ENCODE measurements at regions not wholly inside any gene's neighbourhood (a gene's known extent, or its start where the extent isn't known, plus 50 kb on each side); places are given as distances from the start of the nearest gene placed in this dataset.

DNA sequence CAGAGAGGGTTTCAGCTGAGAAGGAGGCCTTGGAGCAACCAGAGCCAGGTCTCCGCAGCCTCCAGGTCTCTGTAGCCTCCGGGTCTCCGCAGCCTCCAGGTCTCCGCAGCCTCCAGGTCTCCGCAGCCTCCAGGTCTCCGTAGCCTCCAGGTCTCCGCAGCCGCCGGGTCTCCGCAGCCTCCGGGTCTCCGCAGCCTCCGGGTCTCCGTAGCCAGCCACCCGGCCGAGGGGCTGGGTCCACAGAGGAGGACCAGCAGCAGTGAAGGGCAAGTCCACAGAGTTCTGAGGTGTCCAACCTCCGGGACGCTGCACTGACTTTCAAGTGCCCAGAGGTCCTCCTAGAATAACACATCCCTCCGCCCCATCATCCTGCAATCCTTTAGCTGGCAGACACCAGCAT lies 221.0 kb downstream of the RBFOX3 start:
- H3K4me3 ChIP-seq (ENCODE audit: low read length), result no peak overlapping the region
- POLR2A ChIA-PET, result no interaction called here
- H3K9me3 Mint-ChIP-seq, result peaks cover 0 to 4% (median 0%) of the 10 kb centered on the region in 11 donors
- H3K4me3 Mint-ChIP-seq, result no peak overlapping the region
- no peak overlapping the region for H3K27ac ChIP-seq (ENCODE audit: low read depth, low read length)
- H3K27me3 ChIP-seq (ENCODE audit: control insufficient read depth in 2 of 2, insufficient read depth in 2 of 2, low read length in 2 of 2), result peaks cover 0 to 15% of the 10 kb centered on the region in 2 donors
- H3K4me1 Mint-ChIP-seq, result peaks cover 0 to 10% (median 5%) of the 10 kb centered on the region in 7 donors
- no peaks in the 10 kb centered on the region for H3K4me1 ChIP-seq (ENCODE audit: control insufficient read depth in 2 of 2, insufficient read depth in 2 of 2, low read length in 2 of 2)
- H3K27me3 Mint-ChIP-seq, result peaks cover 23 to 60% (median 45%) of the 10 kb centered on the region in 5 donors
- H3K36me3 ChIP-seq (ENCODE audit: control insufficient read depth in 2 of 3, insufficient read depth in 3 of 3, low read length in 3 of 3), result no peaks in the 10 kb centered on the region
- intact Hi-C loops (cut with micrococcal nuclease), result loop anchor here in 1 of 2 donors (5.0 kb wide), 1 partner anchor 323 kb away; no protein-coding TSS in a partner anchor
- DNase-seq, result no peak
- no peak for ATAC-seq
- no peaks in the 10 kb centered on the region for H3K36me3 Mint-ChIP-seq
- H3K9me3 ChIP-seq (ENCODE audit: control insufficient read depth in 2 of 3, low read length in 3 of 3), result no peaks in the 10 kb centered on the region
- H3K27ac Mint-ChIP-seq, result no peak overlapping the region
- CTCF ChIA-PET, result interaction anchor here (0.7 kb wide), 2 partner anchors 33 to 373 kb away, joined by 4 read pairs; no protein-coding TSS in a partner anchor

DNA sequence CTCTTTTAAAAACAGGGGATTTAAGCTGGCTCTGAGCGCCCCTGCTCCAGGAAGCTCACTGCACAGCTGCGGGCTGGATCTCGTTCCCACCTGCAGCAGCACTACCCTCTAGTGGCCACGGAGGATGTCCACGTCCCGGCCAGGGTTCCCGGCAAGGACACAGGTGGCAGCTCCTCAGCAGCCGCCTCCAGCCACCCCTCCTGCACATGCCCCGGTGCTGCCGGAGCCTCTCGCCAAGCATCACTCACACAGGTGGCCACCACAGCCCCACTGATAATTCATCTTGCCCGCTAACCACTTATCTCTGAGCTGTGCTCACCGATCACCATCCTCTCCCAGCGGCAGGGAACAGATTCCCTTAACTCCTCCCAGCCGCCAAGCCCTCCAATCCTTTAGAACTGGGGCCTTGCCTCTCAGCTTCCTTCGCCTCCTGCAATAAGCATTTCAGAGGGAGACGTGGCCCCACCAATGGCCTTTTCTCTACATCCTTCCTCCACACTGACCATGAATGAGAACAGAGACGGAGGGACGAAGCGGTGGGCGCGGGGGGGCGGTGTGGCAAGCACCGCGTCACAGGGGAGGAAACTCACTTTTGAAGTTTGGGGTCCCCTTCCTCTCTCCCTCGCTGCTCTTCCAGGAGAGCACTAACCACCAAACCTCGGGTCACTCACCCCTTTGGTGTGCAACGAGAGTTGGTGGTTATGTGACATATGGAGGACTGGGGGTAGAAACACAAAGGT lies 222.1 kb downstream of the RBFOX3 start:
- Mint-ChIP-seq H3K27me3 (peaks cover 21 to 48% (median 38%) of the 10 kb centered on the region in 5 donors), H3K4me3 (no peak overlapping the region)
- no peak overlapping the region for H3K27ac ChIP-seq (ENCODE audit: low read depth, low read length)

DNA sequence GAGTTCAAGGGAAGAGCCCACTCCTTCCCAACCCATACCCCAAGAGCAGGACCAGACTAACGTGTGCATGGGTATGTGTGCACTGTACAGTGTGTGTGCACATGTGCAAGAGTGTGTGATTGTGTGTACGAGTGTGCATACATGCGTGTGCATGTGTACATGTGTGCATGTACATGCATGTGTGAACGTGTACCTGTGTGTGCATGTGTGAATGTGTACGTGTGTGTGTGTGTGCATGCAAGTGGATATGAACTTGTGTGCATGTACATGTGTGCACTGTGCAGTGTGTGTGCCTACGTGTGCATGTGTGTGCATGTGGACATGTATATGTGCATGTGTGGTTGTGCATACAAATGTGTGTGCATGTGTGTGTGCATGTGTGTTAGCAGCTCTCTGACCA lies 223.1 kb downstream of the RBFOX3 start:
- Histone ChIP-seq H3K36me3 (ENCODE audit: control insufficient read depth in 2 of 3, insufficient read depth in 3 of 3, low read length in 3 of 3) (no peaks in the 10 kb centered on the region), H3K9me3 (ENCODE audit: control insufficient read depth in 2 of 3, low read length in 3 of 3) (no peaks in the 10 kb centered on the region), H3K27ac (ENCODE audit: low read depth, low read length) (no peak overlapping the region), H3K27me3 (ENCODE audit: control insufficient read depth in 2 of 2, insufficient read depth in 2 of 2, low read length in 2 of 2) (peaks cover 0 to 15% of the 10 kb centered on the region in 2 donors), H3K4me3 (ENCODE audit: low read length) (no peak overlapping the region), H3K4me1 (ENCODE audit: control insufficient read depth in 2 of 2, insufficient read depth in 2 of 2, low read length in 2 of 2) (no peaks in the 10 kb centered on the region)
- ATAC-seq (no peak), DNase-seq (no peak)
- Mint-ChIP-seq H3K4me3 (no peak overlapping the region), H3K27me3 (peaks cover 19 to 40% (median 29%) of the 10 kb centered on the region in 5 donors), H3K9me3 (peaks cover 0 to 4% (median 0%) of the 10 kb centered on the region in 11 donors), H3K27ac (no peak overlapping the region), H3K4me1 (peaks cover 0 to 4% (median 0%) of the 10 kb centered on the region in 7 donors), H3K36me3 (no peaks in the 10 kb centered on the region)
- intact Hi-C loops (cut with micrococcal nuclease), result no loop called here
- POLR2A ChIA-PET, result no interaction called here
- CTCF ChIA-PET, result interaction anchor here (0.7 to 1.5 kb wide), 3 partner anchors 10 to 786 kb away, joined by 3 to 4 read pairs (median 3); no protein-coding TSS in a partner anchor

More for the DNA sequence above, 222.1 kb downstream of the RBFOX3 start:
- Histone ChIP-seq H3K4me1 (ENCODE audit: control insufficient read depth in 2 of 2, insufficient read depth in 2 of 2, low read length in 2 of 2) (no peaks in the 10 kb centered on the region), H3K9me3 (ENCODE audit: control insufficient read depth in 2 of 3, low read length in 3 of 3) (no peaks in the 10 kb centered on the region), H3K4me3 (ENCODE audit: low read length) (no peak overlapping the region), H3K36me3 (ENCODE audit: control insufficient read depth in 2 of 3, insufficient read depth in 3 of 3, low read length in 3 of 3) (no peaks in the 10 kb centered on the region), H3K27me3 (ENCODE audit: control insufficient read depth in 2 of 2, insufficient read depth in 2 of 2, low read length in 2 of 2) (peaks cover 0 to 15% of the 10 kb centered on the region in 2 donors)
- Mint-ChIP-seq H3K4me1 (peaks cover 0 to 8% (median 4%) of the 10 kb centered on the region in 7 donors), H3K27ac (peak overlapping the region in 1 of 9 donors; percentile 4), H3K36me3 (no peaks in the 10 kb centered on the region), H3K9me3 (peaks cover 0 to 4% (median 0%) of the 10 kb centered on the region in 11 donors)
- ATAC-seq, result no peak
- ChIA-PET CTCF (interaction anchor here (0.7 to 1.5 kb wide), 3 partner anchors 9 to 785 kb away, joined by 3 to 4 read pairs (median 3); no protein-coding TSS in a partner anchor), POLR2A (no interaction called here)
- DNase-seq, result no peak
- intact Hi-C loops (cut with micrococcal nuclease), result no loop called here

DNA sequence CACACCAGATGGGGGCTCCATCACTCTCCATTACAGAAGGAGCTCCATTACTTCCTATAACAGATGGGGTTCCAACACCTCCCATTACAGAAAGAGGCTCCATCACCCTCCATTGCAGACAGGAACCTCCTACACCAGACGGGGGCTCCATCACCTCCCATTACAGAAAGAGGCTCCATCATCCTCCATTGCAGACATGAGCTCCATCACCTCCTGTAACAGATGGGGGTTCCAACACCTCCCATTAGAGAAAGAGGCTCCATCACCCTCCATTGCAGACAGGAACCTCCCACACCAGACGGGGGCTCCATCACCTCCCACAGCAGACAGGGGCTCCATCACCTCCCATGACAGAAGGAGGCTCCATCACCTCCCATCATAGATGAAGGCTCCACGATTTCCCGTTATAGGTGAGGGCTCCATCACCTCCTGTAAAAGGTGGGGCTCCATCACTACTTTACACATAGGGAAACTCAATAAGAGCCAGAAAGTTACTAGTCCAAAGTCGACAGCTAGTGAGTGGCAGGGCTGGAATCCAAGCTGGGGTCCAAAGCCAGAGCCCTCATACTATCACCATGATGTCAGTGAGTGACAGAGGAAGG lies 224.8 kb downstream of the RBFOX3 start:
- H3K4me3 ChIP-seq (ENCODE audit: low read length), result no peak overlapping the region
- no peaks in the 10 kb centered on the region for H3K4me1 ChIP-seq (ENCODE audit: control insufficient read depth in 2 of 2, insufficient read depth in 2 of 2, low read length in 2 of 2)
- CTCF ChIA-PET, result interaction anchor here (0.7 kb wide), 2 partner anchors 30 to 292 kb away, joined by 3 to 4 read pairs; no protein-coding TSS in a partner anchor
- Mint-ChIP-seq H3K36me3 (no peaks in the 10 kb centered on the region), H3K27me3 (peaks cover 7 to 31% (median 14%) of the 10 kb centered on the region in 5 donors), H3K4me1 (no peaks in the 10 kb centered on the region), H3K4me3 (no peak overlapping the region), H3K27ac (no peak overlapping the region), H3K9me3 (peaks cover 0 to 4% (median 0%) of the 10 kb centered on the region in 11 donors)
- no peak overlapping the region for H3K27ac ChIP-seq (ENCODE audit: low read depth, low read length)
- no peaks in the 10 kb centered on the region for H3K36me3 ChIP-seq (ENCODE audit: control insufficient read depth in 2 of 3, insufficient read depth in 3 of 3, low read length in 3 of 3)
- ATAC-seq (no peak), DNase-seq (no peak)
- H3K9me3 ChIP-seq (ENCODE audit: control insufficient read depth in 2 of 3, low read length in 3 of 3), result no peaks in the 10 kb centered on the region
- intact Hi-C loops (cut with micrococcal nuclease), result no loop called here
- POLR2A ChIA-PET, result no interaction called here
- peaks cover 0 to 9% of the 10 kb centered on the region in 2 donors for H3K27me3 ChIP-seq (ENCODE audit: control insufficient read depth in 2 of 2, insufficient read depth in 2 of 2, low read length in 2 of 2)

DNA sequence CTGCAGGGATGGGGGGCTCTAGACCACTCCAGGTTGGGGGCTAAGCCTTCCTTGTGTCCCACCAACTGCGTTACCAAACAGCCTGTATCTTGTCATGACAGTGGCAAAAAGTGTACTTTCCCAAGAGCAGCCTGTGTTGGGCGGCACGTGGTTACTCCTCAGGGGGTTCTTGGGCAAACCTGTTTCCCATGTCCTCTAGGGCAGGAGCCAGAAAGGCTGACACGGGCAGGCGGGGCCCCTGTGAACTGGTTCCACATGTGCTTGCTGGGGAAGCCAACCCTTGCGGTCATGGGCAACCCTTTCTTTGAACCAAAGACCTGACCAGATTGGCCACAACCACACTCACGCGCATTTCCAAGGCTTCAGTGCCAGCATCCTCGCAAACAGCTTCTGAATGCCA lies 228.5 kb downstream of the RBFOX3 start:
- ATAC-seq (no peak), DNase-seq (no peak)
- no peaks in the 10 kb centered on the region for H3K4me1 ChIP-seq (ENCODE audit: control insufficient read depth in 2 of 2, insufficient read depth in 2 of 2, low read length in 2 of 2)
- ChIA-PET CTCF (no interaction called here), POLR2A (no interaction called here)
- H3K27me3 Mint-ChIP-seq, result peaks cover 0 to 35% (median 10%) of the 10 kb centered on the region in 5 donors
- H3K9me3 ChIP-seq (ENCODE audit: control insufficient read depth in 2 of 3, low read length in 3 of 3), result no peaks in the 10 kb centered on the region
- no peaks in the 10 kb centered on the region for H3K36me3 ChIP-seq (ENCODE audit: control insufficient read depth in 2 of 3, insufficient read depth in 3 of 3, low read length in 3 of 3)
- H3K4me1 Mint-ChIP-seq, result no peaks in the 10 kb centered on the region
- intact Hi-C loops (cut with micrococcal nuclease), result no loop called here
- peaks cover 0 to 4% (median 0%) of the 10 kb centered on the region in 11 donors for H3K9me3 Mint-ChIP-seq
- no peak overlapping the region for H3K27ac ChIP-seq (ENCODE audit: low read depth, low read length)
- H3K27me3 ChIP-seq (ENCODE audit: control insufficient read depth in 2 of 2, insufficient read depth in 2 of 2, low read length in 2 of 2), result no peaks in the 10 kb centered on the region
- no peak overlapping the region for H3K4me3 Mint-ChIP-seq
- H3K27ac Mint-ChIP-seq, result no peak overlapping the region
- H3K36me3 Mint-ChIP-seq, result no peaks in the 10 kb centered on the region
- no peak overlapping the region for H3K4me3 ChIP-seq (ENCODE audit: low read length)

DNA sequence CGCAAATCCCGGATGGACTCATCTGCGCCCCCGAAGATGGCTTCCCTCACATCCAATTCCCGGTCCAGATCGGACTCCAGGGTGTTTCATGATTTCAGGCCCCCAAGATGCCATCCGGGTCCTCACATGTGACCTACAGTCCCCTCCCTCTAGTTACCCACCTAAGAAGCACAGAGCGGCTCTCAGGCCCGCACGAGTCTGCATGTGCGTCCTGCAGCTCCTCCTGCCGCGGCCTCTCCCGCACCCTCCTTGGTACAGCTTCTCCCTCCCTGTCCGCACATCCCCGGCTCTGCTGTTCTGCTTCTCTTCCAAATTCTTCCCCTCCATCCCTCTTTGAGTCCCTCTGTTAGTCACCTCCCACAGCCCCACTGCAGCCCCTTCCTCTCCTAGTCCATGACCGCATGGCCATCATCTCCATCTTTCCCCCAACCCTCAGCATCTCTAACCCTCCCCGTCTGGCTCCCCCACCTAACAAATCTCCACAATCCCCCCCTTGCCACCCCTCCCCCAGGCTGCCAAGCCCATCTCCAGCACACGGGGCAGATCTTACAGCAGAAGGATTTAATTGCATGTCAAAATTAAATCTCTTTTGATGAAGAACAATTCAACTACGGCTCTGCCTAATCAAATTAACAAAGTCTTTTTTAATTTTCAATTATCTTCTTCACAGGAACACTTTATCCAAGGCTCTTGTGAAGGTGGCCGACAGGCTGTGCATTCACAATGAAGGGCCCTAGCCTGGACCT lies 231.0 kb downstream of the RBFOX3 start:
- DNase-seq (no peak), ATAC-seq (no peak)
- Mint-ChIP-seq H3K36me3 (no peaks in the 10 kb centered on the region), H3K27ac (no peak overlapping the region), H3K4me3 (no peak overlapping the region), H3K9me3 (peaks cover 0 to 2% (median 0%) of the 10 kb centered on the region in 11 donors), H3K27me3 (peaks cover 3 to 50% (median 16%) of the 10 kb centered on the region in 5 donors), H3K4me1 (no peaks in the 10 kb centered on the region)
- Histone ChIP-seq H3K27me3 (ENCODE audit: control insufficient read depth in 2 of 2, insufficient read depth in 2 of 2, low read length in 2 of 2) (peaks cover 0 to 4% of the 10 kb centered on the region in 2 donors), H3K27ac (ENCODE audit: low read depth, low read length) (no peak overlapping the region), H3K4me3 (ENCODE audit: low read length) (no peak overlapping the region), H3K9me3 (ENCODE audit: control insufficient read depth in 2 of 3, low read length in 3 of 3) (no peaks in the 10 kb centered on the region), H3K4me1 (ENCODE audit: control insufficient read depth in 2 of 2, insufficient read depth in 2 of 2, low read length in 2 of 2) (no peaks in the 10 kb centered on the region), H3K36me3 (ENCODE audit: control insufficient read depth in 2 of 3, insufficient read depth in 3 of 3, low read length in 3 of 3) (no peaks in the 10 kb centered on the region)
- intact Hi-C loops (cut with micrococcal nuclease), result no loop called here
- POLR2A ChIA-PET, result no interaction called here
- CTCF ChIA-PET, result no interaction called here

Measured in naive thymus-derived CD4-positive, alpha-beta T cell (primary cell).